NCI-H1417 treated with DMSO at 0.1 percent for 48 hours (cell line): ENCODE measurements at regions not wholly inside any gene's neighbourhood (a gene's known extent, or its start where the extent isn't known, plus 50 kb on each side); places are given as distances from the start of the nearest gene placed in this dataset.

Source experiments
- DNase-seq: peaks from one replicate; lab custom pipeline; 2025; lab: John Stamatoyannopoulos, UW

DNA sequence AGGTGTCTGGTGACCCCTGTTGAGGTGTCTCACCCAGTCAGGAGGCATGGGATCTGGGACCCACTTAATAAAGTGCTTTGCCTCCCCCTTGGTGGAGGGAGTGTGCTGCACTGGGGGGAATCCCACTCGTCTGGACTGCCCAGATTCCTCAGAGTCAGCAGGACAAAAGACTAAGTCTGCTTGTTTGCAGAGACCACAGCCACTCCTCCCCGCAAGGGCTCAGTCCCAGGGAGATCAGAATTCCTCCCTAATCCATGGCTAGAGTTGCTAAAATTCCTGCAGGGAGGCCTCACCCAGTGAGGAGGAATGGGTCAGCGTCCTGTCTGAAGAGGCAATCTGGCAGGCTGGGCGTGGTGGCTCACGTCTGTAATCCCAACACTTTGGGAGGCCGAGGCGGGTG, 442.2 kb downstream of the PABPC4L start:
- DNase-seq, result no peak

DNA sequence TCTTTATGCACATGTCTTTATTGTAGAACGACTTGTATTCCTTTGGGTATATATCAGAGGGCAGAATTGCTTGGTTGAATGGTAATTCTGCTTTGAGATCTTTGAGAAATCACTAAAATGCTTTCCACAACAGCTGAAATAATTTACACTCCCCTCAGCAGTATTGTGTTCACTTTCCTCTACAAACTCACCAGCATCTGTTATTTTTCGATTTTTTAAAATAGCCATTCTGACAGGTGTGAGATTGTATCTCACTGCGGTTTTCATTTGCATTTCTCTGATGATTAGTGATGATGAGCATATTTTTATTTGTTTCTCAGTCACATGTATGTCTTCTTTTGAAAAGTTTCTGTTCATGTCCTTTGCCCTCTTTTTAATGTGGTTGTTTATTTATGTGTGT, 459.8 kb downstream of the PABPC4L start:
- no peak for DNase-seq

DNA sequence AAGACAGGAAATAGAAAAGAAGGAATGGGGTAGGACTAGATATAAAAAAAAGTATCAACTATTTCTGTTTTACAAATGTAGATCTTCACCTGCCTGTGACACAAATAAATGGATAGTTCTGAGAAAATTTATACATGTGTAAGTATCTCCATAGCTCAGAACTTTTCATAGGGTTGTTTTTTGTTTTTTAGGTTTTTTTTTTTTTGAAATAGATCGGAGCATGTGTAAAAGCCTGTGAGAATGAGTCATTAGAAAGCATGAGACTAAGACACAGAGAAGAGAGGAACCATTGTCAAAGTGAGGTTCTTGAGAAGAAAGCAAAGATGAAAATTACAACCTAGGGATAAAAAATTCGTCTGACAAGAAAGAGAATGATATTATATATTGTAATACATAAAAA, 481.6 kb downstream of the PABPC4L start:
- DNase-seq, result no peak

DNA sequence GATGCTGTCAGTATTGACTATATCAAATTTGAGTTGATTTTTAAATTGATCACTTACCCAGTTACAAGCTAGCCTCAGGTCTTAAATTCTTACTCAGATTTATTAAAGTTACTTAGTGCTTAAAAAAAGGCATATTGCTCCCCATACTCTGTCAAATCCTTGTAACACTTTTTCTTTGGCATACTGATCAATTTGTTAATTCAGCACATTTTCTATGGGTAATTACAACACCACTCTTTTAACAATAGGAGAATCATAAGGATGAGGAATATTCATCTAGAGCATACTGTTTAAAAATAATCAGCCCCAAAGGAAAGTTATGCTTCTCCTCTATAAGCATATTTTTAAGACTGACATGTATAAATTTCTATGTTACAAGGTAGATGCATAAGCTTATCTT, 482.5 kb downstream of the PABPC4L start:
- DNase-seq, result no peak

DNA sequence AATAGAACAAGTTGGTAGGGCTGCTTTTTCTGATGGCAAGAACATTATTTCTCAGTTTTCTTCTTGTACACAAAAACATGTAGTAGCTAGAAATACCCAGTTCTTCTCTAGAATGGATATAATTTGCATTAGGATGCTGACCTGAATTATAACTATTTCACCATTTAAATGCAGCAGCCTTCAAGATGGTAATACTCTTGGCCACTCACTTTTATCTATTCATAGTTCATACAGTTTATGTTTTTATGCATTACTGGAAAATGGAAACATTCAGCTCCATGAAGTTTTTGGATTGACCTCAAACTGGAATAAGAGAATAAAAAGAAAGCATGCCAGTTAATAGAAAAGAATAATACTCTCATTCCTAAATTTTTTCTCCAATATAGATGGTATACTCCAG, 487.4 kb downstream of the PABPC4L start:
- no peak for DNase-seq

DNA sequence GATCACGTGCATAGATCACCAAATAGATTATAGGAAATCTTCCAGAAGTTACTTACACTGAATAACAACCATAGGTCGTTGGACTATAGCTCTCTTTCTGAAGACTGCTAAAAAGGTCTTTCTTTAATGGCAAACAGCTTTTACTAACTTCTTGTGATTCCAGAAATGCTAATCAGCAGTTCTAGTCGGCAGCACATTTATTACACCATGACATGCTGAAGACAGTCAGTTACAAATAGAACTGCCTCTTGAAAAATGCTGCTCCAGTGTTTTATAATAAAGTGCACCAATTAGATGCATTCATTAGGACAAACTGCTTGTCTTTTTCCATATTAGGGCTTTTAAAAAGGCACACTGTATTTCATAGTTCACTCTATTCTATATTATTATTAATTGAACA, 488.2 kb downstream of the PABPC4L start:
- no peak for DNase-seq

DNA sequence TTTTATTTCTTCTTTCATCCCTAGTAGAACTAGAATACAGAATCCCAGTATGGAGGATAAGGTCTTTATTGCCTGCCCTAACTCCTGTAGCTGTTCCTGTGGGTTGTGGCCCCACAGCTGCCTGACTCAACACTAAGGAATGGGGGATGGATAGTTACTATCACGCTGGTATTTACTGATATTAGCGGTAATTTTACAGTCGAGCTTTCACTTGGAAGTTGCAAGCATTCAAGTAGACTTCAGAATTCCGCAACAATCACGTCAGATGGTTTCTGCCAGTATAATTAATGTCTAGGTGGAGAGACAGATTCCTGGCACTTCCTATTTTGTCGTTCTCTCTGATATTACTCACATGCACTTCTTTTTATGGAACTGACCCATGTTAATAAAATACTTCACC, 489.8 kb downstream of the PABPC4L start:
- no peak for DNase-seq

DNA sequence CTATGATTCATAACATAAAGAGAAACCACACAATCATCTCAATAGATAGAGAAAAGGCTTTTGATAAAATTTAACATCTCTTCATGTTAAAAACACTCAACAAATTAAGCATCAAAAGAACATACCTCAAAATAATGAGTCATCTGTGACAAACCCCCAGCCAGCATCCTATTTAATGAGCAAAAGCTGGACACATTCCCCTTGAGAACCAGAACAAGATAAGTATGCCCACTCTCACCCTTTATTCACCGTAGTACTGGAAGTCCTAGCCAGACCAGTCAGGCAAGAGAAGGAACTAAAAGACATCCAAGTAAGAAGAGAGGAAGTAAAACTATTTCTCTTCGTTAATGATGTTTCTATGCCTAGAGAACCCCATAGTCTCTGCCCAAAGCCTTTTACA, 507.2 kb downstream of the PABPC4L start:
- no peak for DNase-seq

DNA sequence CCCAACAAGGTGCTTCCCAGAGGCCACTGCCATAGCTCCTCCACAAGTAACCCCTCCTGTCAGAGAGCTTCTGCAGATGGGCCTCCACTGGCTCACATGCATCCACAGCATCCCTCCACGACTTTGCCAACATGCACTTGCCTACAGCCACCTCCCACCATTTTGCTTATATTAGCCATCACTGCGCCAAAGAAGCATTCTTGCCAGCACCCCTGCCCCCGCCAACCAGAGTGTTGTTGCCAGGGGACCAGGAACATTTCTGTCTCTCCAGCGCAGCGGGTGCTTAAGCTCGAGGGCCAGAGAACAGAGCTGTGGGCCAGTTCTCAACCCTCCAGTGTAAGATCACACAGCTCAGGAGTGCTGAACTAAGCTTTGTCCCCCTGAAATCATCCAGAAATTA, 517.6 kb downstream of the PABPC4L start:
- no peak for DNase-seq

DNA sequence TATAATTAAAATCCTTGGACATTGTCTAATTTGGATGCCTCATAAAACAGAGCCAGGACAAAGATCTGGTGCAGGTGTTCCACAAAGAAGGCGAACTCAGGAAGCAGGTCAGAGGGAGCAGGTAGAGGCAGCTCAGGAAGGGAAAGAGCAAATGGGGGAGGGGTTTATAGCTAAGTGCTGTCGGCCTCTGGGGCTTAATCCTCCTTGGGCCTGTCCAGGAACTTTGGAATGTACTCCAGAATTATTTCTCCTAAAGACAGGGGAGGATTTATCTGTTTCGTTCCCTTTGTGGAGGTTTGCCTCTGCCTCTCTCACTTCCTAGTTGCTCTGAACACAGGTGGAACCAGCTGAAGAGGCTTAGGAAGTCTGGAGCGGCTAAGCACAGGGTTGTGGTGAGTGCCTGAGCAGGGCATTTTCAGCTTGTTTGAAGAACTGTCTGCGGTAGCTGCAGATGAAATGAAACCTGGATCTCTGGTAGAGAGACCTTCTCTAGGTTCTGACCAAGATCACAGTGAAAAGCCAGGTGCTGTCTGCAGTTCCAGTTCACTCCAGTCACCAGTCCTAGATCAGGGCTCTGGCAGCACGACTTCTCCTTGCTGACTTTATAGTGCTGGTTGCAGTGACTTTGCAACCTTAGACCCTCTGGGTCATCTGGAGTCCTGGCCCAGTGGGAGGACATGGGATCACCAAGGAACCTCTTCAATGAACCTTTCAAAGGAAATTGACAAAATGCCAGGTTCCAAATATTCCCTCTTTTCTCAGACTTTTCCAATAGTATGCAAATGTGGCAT, 519.2 kb downstream of the PCDH10 start:
- no peak for DNase-seq

DNA sequence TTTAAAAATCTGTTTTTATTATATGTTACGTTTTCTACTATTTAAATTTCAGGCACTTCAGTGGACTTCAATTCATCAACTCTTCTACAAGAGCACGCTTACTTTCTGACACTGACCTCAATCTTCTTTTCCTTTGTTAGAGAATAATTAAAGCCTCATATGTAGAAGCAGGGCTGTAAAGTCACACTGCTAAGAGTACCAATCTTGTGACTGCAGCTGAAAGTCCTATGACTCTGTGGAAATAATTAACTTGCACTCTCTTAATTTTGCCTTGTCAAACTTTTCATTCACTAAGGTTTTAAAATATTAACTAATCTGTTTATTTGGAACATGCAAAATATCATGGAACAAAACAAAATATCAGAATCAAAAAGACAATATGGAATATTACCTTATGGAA, 498.1 kb downstream of the PCDH10 start:
- no peak for DNase-seq

DNA sequence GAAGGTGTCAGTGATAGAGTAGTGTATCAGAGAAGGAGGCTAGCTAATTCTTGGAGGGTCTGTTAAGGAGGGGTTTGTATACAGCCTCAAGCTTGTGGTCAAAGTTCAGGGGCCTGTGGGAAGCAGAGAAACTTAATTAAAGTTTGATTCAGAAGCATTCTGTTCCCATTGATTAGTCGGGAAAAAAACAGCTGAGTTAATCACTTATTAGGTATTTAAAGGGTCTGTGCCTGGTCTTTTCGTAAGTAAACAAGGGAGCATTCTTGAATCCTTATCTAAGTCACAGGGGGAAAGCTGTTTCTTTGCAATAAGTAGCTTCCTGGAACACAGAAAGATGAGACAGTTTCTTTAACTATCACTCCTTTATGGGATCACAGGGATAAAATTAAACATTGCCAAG, 492.1 kb downstream of the PCDH10 start:
- no peak for DNase-seq

DNA sequence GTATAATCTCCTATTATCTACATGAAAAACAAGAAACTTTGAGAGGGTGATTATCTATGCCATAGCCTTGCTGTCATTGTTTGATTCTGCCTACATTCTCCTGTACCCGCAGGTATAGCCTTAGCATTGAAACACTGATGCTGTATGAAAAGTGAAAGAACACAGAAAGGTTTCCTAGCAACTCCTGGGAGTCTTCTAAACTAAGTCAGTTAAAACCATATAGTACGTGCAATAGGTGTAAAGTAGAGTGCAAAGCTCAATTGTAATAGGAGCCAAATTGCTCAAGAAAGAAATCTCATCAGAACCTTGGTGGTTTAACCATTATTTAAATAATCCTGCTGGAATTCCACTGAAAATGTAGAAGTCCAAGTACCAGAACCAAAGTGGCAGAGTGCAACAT, 489.7 kb downstream of the PCDH10 start:
- no peak for DNase-seq

DNA sequence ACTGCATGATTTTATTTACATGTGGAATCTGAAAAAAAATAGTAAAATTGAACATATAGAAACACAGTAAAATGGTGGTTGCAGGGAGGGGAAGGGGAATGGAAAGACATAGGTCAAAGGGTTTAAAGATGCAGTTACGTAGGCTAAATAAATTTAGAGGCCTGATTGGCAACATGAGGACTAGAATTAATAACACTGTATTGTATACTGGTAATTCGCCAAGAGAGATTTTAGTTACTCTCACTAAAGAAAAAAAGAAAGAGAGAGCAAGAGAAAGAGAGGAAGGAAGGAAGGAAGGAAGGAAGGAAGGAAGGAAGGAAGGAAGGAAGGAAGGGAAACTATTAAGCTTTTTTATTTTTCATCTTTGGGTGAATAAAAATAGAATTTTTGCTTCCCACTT, 488.1 kb downstream of the PCDH10 start:
- DNase-seq, result no peak

DNA sequence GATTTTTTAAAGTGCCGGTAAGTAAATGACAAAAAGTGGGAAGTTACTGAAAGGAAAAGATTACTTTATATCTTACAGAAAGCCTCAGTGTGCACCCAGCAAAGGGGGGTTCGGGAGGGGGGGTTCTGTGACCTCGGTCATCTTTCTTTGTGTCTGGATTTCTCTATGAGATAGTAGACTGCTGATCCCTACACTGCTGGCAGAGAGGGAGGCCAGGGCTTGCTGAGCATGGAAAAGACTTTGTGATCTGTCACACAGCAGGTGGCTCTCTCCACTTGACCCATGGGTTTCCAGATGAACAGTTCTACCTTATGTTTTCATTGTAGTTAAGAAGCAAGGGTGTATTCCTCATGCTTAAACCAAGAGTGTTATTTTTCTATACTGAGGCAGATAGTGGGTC, 475.6 kb downstream of the PCDH10 start:
- no peak for DNase-seq

DNA sequence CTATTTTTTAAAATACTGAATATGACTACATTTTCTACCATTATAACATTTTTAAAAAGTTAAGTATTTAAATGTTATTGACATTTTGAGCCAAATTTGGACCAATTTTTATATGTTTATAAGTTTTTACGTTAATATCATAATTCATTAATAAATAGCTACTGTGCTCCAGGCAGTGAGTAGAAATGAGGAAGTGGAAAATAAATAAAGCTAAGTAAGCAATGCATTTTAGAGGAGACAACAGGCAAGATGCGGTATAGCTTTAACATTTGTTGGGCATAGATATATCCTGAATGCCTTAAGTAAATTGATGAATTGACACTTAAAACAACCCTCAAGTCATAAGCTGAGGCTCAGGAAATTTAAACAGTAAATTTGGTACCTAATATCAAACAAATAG, 474.8 kb downstream of the PCDH10 start:
- DNase-seq, result no peak

DNA sequence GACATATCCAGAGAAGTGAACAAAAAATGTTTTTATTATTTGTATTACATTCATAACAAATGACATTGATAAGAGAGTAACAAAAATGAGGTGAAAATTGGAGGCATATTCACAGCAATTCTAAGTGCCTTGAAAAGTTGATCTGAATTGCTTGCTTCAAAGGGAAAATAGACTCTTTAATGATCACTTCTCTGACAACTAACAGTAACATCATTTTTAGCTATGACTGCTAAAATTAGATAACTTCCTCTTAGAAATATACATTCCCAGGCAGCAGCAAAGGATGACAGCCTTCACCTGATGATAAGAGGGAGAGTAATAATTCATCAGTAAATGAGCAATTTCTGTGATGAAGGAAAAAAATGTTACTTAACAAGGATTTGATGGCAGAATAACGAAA, 472.5 kb downstream of the PCDH10 start:
- DNase-seq, result no peak

DNA sequence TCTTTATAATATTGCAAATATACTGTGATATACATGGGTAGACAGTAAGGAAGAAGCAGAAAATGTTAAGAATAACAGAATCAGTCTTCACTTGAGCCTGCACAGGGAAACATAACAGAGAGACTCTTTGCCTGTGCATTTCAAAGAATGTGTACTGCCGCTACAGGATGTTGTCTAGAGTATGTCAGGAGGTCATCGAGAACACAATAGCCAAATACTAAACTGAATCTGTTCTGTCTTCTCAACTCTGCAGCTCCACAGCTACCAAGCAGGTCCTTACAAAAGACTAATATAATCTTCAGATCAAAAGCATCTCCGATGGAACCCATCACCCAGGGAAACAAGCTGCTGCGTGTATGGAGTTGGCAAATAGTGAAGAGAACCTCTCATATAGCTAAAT, 471.5 kb downstream of the PCDH10 start:
- no peak for DNase-seq

DNA sequence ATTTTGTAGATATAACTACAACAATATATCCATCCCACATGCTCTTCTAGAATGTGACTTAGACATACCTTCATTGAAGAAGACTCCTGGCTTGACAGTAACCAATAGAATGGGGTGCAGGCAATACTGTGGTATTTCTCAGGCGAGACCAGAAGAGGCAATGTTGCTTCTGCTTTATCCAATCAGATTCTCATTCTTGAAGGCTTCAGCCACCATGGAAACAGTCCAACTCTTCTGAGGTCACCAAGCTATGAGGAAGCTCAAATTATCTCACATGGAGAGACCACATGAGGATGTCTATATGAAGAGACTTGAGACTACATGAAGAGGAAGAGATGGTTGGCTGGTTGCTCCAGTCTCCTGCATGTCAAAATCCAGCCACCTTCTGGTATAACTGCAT, 469.9 kb downstream of the PCDH10 start:
- no peak for DNase-seq

DNA sequence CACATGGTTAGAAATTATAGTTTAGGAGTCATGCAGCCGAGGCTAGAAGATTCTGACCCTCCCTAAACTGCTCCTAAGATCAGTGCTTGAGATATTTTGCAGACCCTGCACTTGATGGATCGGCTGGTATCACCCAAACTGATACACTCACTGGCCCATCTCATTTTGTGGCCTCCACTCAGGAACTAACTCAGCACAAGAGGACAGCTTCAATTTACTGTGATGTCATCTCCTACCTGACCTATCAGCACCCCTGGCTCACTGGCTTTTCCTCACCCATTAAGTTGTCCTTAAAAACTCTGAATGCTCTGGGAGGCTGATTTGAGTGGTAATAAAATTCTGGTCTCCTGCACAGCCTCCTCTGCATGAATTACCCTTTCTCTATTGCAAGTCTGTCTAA, 450.9 kb downstream of the PCDH10 start:
- DNase-seq, result no peak

DNA sequence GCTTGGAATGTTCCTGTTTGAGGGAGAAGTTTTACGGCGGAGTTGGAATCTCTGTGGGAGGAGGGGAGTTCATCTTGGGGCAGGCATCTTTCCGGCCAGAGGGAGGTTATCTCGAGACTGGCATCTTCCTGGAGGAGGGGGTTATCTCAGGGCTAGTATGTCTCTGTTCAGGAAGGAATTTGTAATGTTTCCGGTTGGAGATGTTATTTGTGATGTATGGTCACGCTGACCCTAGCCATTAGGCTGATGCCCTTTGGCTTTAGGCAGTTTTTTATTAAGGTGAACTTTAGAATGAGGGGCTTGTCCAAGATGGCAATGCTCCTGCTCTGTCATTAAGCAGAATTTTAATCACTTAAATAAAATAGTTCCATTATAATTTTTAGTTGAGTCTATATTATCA, 449.7 kb downstream of the PCDH10 start:
- DNase-seq, result no peak

DNA sequence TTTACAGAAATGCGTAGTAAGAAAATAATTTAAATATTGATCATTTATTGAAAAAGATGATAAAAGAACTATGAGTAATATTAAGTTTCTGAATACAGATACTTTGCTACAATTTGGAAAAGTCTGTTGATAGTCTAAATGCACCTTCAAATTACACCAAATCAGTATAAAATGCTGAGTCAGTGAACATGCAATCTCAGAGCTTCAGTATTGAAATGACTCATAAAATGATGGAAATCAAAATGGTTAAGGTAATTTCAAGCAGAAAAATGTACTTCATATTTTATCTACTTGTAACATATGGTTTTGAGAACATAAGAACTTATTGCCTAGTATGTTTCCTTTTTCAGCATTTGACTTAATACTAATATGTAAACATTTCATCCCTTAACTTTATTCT, 448.2 kb downstream of the PCDH10 start:
- DNase-seq, result no peak

DNA sequence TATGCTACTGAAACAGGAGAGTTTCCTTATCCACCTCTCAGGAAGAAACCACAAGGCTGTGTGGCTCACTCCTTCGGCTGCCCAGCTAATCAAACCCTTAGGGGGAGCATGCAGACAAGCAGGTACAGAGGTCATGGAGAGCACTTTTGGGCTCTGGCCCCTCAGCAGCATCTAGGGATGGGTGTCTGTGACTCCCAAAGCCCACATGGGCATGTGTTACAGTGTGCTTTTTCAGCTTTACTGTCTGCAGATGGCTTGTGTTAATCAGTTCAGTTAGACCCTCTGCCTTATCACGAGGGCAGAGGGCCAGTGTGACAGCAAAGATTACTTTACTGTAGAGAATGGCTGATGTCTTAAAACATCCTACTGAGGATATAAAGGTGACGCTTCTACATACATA, 447.4 kb downstream of the PCDH10 start:
- no peak for DNase-seq

DNA sequence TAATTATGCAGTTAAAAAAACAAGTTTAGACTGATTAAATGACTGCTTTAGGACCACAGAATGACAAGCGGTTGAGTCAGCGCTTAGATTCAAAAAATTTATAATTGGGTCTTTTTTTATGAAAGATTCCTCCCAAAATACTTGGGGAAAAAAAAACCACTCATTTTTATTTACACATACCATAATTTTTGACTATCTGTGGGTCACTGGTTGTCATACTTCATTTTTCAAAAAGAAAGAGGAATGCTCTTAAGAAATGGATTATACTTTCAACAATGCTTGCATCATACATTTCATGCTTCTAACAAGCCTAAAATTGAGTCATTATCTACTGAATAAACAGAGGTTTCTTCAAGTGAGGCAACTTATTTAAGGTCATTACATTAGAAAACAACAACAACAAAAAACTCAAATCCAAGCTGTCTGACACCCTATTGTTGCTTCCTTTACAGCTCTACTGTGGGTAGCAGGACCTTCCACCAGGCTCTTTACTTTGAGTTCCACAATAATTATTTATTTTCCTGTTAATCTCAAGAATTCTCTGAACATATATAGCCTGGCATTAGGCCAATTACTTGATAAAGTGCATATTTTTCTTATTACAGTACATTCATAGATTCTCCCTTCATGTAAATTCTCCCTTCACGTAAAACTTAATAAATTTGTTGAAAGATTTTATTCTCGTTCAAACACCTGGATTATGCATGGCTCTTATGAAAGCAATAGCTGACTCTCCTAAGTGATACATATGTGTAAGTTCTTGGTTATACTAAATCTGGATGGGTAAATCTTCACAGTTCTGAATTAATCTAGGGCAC, 445.5 kb downstream of the PCDH10 start:
- no peak for DNase-seq
